K562 (cell line): ENCODE measurements at regions not wholly inside any gene's neighbourhood (a gene's known extent, or its start where the extent isn't known, plus 50 kb on each side); places are given as distances from the start of the nearest gene placed in this dataset.

Source experiments
- ARID1B ChIP-seq: fragments of 450-650 bp; IDR thresholded peaks from 2 replicates; pipeline ENCODE4 v1.6.1; 2016; ENCODE audit warnings: antibody characterized with exemption, mild to moderate bottlenecking, inconsistent platforms
- BMI1 ChIP-seq: fragments of 150-350 bp; IDR thresholded peaks from 2 replicates; pipeline ENCODE4 v1.6.1; 2014; ENCODE audit warnings: low read length
- CBFA2T3 ChIP-seq: fragments of 450-650 bp; IDR thresholded peaks from 2 replicates; pipeline ENCODE4 v1.6.1; 2017
- HLTF ChIP-seq: fragments of 450-650 bp; IDR thresholded peaks from 2 replicates; pipeline ENCODE4 v1.6.1; 2016
- KLF1 ChIP-seq: fragments of 450-650 bp; IDR thresholded peaks from 2 replicates; pipeline ENCODE4 v1.6.1; 2016; ENCODE audit warnings: missing genetic modification characterization, missing compliant biosample characterization
- PTTG1 ChIP-seq: fragments of 450-650 bp; IDR thresholded peaks from 2 replicates; pipeline ENCODE4 v1.6.1; 2016; ENCODE audit warnings: low read depth, mild to moderate bottlenecking, missing genetic modification characterization, missing compliant biosample characterization
- SMAD3 ChIP-seq: fragments of 450-650 bp; formaldehyde crosslinking; conservative IDR thresholded peaks from 2 replicates; pipeline ENCODE4 v1.4.0; 2020; ENCODE audit warnings: mild to moderate bottlenecking
- SNRNP70 ChIP-seq: fragments of 200-400 bp; formaldehyde crosslinking; optimal IDR thresholded peaks from 2 replicates; pipeline ENCODE3; 2017; ENCODE audit warnings: low read depth, low read length
- TOE1 ChIP-seq, 2 experiments: fragments of 450-650 bp in 1 of 2; sonication (generic) in 1 of 2; formaldehyde crosslinking in 1 of 2; IDR thresholded peaks; 2 replicates each; pipeline versions ENCODE4 v1.7.1 to v1.8.0; 2016 to 2022; ENCODE audit warnings: borderline replicate concordance in 2 of 2, mild to moderate bottlenecking in 2 of 2, antibody characterized with exemption in 1 of 2, inconsistent platforms in 1 of 2, low read depth in 1 of 2, missing genetic modification reagents in 1 of 2, moderate library complexity in 1 of 2
- ZBTB12 ChIP-seq: fragments of 250-450 bp; sonication (Bioruptor Pico); IDR thresholded peaks from 2 replicates; pipeline ENCODE4 v1.4.0; 2020
- ZNF592 ChIP-seq: fragments of 450-650 bp; IDR thresholded peaks from 2 replicates; pipeline ENCODE4 v1.6.1; 2017; ENCODE audit warnings: antibody characterized with exemption, mild to moderate bottlenecking

GRCh38 chr3:152964911-152965609 lies 130.1 kb downstream of the P2RY1 start (continued):
- no peak for TF ChIP-seq TOE1 (IDR thresholded peaks at IDR 0.05; ENCODE audit: borderline replicate concordance)
- no peak for TF ChIP-seq TOE1 (CRISPR knock-in tag; IDR thresholded peaks at IDR 0.05; ENCODE audit: borderline replicate concordance, low read depth)
- 0 out of 2 replicates have a peak, but pooled peaks have one; percentile 48 for TF ChIP-seq SMAD3 (CRISPR knock-in tag)
- no peak for TF ChIP-seq BMI1
- TF ChIP-seq ZBTB12 (CRISPR knock-in tag): no peak
- TF ChIP-seq HLTF: no peak
- TF ChIP-seq ZNF592: peak; percentile 92
- TF ChIP-seq KLF1 (tag): no peak
- peak; percentile 50; the same call in 1 of the 2 replicates for TF ChIP-seq ARID1B
- TF ChIP-seq SNRNP70: no peak
- TF ChIP-seq PTTG1 (tag): peak; percentile 59; the same call in 1 of the 2 replicates
- TF ChIP-seq CBFA2T3: peak; percentile 49
